Esophagus muscularis mucosa (tissue), 4 donors: ENCODE measurements at regions not wholly inside any gene's neighbourhood (a gene's known extent, or its start where the extent isn't known, plus 50 kb on each side); places are given as distances from the start of the nearest gene placed in this dataset.

Source experiments
- EP300 ChIP-seq: sonication (generic); formaldehyde crosslinking; IDR thresholded peaks from one replicate; pipeline ENCODE4 v1.6.1; 2017; ENCODE audit warnings: antibody characterized with exemption
- POLR2A ChIP-seq: fragments of 450-650 bp; IDR thresholded peaks from one replicate; pipeline ENCODE4 v1.6.1; 2017; ENCODE audit warnings: antibody characterized with exemption, moderate library complexity, mild to moderate bottlenecking, low read depth
- POLR2AphosphoS5 ChIP-seq, 2 donors: sonication (generic); formaldehyde crosslinking; IDR thresholded peaks; one replicate each; pipeline ENCODE4 v1.6.1; 2017; ENCODE audit warnings: antibody characterized with exemption in 2 of 2
- TF ChIP-seq, protein P1 (sequence below), 3 experiments: fragments of 200-600 bp in 2 of 3; fragments of 450-650 bp in 1 of 3; sonication (generic) in 2 of 3; IDR thresholded peaks; one replicate each; pipeline ENCODE4 v1.5.1; 2017 to 2019; ENCODE audit warnings: antibody characterized with exemption in 3 of 3, mild to moderate bottlenecking in 2 of 3, moderate library complexity in 1 of 3

DNA sequence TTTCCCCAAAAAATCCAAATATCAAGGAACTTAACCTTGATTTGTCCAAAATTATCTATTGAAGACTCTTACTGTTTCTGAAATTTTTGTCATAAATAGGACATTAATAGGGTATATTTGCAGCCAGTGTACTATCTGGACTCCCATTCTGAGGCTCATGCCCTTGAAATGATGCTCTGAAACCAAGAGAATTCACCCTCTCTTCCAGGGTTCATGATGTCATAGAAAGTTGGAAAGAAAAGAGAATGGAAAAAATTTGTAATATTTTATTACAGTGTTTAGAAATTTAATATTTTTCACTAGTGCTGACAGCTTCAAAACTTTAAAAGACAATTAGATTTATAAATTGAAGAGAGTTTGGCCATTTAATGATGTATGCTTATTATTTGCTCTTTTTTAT is 712.5 kb downstream of the MCTP2 start:
- TF ChIP-seq, protein P1, sequence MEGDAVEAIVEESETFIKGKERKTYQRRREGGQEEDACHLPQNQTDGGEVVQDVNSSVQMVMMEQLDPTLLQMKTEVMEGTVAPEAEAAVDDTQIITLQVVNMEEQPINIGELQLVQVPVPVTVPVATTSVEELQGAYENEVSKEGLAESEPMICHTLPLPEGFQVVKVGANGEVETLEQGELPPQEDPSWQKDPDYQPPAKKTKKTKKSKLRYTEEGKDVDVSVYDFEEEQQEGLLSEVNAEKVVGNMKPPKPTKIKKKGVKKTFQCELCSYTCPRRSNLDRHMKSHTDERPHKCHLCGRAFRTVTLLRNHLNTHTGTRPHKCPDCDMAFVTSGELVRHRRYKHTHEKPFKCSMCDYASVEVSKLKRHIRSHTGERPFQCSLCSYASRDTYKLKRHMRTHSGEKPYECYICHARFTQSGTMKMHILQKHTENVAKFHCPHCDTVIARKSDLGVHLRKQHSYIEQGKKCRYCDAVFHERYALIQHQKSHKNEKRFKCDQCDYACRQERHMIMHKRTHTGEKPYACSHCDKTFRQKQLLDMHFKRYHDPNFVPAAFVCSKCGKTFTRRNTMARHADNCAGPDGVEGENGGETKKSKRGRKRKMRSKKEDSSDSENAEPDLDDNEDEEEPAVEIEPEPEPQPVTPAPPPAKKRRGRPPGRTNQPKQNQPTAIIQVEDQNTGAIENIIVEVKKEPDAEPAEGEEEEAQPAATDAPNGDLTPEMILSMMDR (IDR thresholded peaks at IDR 0.05) = no peak
- TF ChIP-seq EP300 = no peak
- no peak for TF ChIP-seq POLR2A
- no peak for TF ChIP-seq POLR2AphosphoS5 (IDR thresholded peaks at IDR 0.05)
